ENCODE measurements at regions not wholly inside any gene's neighbourhood (a gene's known extent, or its start where the extent isn't known, plus 50 kb on each side); places are given as distances from the start of the nearest gene placed in this dataset.

GRCh38 chr14:101132588-101132987 lies 229.1 kb upstream of the RTL1 start:
- TF ChIP-seq TAF1 (IDR thresholded peaks at IDR 0.05; ENCODE audit: low read depth, low read length) (no peak), POLR2A (IDR thresholded peaks at IDR 0.05; ENCODE audit: low read depth, low read length) (no peak)
